Nucleus accumbens (tissue), 56 donors: ENCODE measurements at regions not wholly inside any gene's neighbourhood (a gene's known extent, or its start where the extent isn't known, plus 50 kb on each side); places are given as distances from the start of the nearest gene placed in this dataset.

Experiments
- DNase-seq, 56 donors: peaks; one replicate each; lab custom pipeline; 2025; lab: John Stamatoyannopoulos, UW

DNA sequence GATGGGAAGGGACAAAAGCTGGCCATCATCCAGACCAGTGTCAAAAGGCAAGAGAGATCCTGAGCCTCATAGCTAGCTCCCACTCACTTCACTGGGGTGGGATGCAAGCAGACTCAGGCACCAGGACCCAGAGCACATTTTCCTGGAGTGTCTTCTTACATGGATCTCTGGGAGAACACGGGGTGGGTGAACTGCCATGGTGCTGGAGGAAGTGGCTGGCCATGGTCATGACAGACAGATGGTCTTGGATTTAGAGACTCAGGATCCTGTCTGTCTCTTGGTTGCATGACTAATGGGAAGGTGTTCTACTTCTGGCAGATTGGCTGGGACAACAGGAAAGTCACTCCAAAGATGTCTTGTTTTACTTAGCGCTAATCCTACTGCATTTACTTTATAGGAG is 311.5 kb downstream of the ATP23 start:
- DNase-seq, result no peak

DNA sequence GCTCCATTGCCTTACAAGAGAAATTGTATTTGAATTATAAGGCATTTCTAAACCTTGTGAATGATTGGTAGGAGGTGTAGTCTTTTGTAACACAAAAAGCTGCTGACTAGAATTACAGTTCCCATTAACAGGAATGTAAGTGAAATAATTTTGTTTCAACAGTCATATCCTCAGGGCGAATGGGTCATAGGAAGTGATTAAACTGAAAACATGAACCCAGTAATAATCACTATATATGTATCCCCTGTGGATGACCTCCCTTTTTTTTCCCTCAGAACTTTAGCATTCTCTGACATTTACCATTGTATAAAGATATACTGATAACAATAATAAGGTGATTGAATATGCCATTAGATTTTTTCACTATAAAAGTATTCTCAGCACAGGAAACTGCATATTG is 312.3 kb downstream of the ATP23 start:
- DNase-seq, result no peak

DNA sequence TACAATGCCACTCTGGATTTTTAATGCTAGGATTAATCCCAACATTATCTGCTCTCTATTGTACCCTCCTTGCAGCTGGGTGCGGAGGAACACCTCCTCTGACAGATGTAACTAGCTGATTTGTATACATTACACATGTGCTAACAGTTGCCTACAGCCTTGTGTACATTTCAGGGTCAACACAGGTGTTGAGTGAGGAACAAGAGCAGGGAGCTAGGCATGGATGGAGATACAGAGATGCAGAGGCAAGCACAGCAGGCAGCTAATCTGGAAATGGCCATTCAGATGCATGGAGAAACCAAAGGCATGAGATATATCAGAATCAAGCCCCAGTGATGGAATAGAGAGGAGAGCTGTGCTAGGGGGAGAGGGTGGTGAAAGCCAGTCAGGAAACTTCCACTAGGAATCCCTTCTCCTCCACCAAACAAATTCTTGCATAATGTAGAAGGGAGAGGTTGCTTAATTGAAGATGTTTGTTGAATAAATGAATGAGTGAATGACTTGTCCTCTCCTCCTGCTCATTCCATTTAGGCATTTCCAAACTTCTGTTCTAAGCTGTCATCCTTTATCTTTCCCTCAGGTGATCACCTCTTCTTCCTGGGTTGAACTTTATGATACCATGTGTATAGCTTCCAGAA is 313.2 kb downstream of the ATP23 start:
- no peak for DNase-seq

DNA sequence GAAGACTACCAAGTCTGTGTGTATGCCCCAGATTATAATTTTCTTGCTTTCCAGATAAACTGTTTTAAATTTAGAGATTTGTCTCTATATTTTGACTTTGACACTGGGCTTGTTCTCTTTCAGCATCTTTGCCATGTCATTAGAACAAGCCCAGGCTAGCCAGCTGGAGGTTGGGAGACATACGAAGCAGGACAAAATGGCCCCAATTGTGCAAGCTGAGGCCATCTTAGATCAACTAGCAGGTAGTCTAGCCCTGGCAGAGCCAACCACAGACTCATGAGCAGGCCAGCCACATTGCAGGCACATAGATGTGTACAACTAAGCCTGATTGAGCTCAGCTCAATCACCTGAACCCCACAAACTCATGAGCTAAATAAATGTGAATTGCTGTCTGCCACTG is 321.4 kb downstream of the ATP23 start:
- DNase-seq, result no peak

DNA sequence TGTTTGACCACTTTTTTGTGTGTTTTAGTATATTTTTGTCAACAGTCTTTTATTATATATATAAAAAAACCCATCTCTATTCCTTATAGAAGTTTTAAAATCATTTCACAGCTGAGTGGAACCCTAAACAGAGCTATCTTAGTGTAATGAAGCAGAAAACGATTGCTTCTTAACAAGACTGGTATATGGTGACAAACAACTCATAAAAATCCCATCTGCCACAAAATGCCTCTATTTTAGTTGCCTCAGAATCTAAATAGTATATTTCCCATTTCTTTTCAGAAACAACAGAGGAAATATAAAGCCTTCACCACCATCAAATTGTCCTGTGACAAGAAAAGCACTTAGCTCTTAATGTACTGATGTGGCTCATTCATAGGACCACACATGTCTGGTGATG is 322.4 kb downstream of the ATP23 start:
- DNase-seq, result no peak

DNA sequence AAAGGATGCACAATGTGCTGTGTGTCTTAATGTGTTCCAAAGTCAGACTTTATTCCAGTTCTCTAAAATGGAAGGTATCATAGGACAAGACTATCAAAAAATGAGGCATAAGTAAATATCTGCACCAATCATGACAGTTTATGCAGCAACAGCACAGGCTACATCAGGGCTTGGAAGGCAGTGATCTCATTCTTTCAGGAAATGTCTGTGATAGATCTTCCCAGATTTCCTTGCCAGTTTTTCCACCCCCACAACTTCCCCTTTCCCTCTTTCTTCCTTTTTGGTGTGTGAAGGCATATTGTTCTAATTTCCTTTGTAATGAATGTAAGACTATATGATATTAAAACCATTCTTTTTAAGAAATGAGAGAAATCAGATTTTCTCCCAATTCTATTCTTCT is 326.7 kb downstream of the ATP23 start:
- DNase-seq, result no peak

DNA sequence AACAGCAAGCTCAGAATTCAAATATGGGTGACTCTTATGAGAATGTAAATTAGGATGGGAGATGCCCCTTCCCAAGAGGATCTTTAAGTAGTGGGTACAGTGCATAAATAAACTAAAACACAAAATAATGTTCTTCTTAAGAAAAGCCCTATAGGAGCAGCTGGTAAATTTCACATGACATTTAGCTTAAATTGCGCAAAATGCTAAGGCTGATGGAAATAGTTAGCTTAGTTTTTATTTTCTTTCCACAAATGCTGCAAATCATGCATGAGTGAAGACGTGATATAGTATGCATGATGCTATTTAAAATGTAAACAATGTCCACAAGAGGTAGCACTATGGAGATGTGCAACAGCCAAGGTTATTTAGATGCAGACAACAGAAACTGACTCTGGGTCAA is 328.1 kb downstream of the ATP23 start:
- DNase-seq, result no peak

DNA sequence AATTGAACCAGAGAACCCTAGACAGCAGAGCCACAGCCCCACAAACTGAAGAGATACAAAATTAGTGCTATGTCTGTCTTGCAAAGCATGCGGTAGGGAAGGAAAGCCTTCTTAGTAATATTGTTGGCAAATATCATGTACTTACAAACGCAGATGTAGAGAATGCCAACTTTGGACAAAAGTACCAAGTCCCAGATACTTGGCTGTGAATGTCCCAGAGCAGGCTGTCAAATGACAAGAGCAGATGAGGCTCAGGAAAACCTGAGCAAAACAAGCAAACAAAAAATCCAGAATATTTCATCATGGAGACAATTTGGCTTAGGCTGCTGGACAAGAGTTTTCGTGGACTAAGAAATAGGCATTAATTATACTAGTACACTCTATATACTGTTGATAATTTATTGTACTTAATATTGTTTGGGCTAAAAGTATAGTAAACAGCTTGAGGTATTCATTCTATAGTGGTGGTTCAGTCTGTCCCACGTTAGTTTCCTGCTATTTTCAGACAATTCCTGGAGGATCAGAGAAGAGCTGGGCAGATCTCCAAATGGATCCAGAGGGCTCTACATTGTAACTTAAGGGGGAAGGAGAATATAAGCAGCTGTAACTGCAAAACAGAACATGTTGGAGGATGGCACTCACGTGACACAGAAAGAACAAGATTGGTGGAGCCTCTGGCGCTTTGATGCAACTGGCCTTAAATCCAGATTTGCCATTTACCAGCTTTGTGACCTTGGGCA is 329.8 kb downstream of the ATP23 start:
- DNase-seq, result no peak

DNA sequence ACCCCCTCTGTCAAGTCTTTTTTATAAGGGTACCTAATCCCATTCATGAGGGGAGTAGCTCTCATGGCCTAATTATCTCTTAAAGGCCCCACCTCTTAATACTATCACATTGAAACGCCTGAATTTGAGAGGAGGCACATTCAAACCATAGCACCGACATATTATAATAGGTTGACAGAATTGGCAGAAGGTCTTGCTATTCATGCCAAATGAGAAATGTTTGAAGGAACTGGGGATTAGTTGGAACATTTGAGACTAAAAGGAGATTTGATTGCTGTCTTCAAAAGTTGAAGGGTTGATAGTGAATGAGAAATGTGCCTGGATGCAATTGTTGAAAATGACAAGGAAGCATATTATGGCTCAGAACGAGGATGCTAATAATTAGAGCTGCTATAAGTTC is 331.1 kb downstream of the ATP23 start:
- no peak for DNase-seq

DNA sequence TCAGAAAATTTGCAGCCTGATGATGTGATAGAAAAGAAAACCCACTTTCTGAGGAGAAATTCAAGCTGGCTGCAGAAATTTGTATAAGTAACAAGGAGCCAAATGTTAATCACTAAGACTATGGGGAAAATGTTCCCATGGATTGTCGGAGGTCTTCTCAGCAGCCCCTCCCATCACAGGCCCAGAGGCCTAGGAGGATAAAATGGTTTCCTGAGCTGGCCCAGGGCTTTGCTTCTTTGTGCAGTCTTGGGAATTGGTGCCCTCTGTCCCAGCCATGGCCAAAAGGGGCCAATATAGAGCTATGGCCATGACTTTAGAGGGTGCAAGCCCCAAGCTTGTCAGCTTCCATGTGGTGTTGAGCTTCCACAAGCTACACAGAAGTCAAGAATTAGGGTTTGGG is 335.9 kb downstream of the ATP23 start:
- no peak for DNase-seq

DNA sequence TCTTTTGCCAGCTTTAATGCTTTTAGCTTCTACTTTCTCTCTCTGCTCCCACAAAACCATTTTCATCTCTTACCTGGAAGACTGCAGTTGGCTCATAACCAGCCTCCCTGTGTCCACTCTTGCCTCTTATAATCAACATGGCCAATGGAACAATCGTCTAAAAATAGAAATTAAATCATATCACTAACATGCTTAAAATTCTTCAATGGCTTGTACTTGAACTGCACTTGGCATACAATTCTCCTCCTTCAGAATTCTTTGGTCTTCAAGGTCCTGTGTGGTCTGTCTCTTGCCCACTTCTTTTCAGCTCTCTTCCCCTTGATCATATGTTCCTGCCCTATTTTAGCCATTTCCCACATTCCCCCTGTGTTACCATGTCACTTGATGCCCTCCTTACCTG is 342.2 kb downstream of the ATP23 start:
- no peak for DNase-seq

DNA sequence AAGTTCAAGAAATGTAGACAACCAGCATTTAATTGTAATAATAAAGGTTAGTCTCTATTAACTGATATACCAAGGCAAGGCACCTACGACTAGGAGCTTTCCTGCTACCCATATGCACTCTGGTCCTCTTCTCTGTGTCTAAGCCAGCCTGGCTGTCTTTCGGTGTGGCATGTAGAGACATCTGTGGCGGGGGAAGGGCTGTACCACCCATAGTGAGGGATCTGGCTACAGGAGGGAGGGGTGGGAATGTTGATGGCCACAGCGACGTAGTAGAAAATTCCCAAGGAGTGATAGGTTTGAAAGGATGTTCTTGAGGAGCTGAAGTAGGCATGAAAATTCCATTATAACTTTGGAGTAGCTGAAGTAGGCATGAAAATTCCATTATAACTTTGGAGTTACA is 344.2 kb downstream of the ATP23 start:
- no peak for DNase-seq

DNA sequence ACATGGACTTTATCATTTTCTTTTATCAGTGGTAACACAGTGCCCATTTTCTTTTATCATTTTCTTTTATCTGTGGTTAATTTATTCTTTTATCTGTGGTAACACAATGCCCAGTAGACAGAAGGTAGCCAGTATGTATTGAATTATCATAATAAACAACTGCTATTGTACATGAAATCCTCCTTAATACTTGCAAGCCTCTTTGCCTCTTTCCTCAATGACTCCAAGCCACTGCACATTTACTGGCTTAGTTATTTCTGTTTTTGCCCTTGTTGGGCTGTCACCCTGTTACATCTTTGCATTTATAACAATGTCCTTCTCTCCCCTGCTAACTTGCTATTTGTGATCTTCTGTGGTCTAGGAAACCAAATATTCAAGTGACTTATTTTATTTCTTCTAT is 345.0 kb downstream of the ATP23 start:
- no peak for DNase-seq

DNA sequence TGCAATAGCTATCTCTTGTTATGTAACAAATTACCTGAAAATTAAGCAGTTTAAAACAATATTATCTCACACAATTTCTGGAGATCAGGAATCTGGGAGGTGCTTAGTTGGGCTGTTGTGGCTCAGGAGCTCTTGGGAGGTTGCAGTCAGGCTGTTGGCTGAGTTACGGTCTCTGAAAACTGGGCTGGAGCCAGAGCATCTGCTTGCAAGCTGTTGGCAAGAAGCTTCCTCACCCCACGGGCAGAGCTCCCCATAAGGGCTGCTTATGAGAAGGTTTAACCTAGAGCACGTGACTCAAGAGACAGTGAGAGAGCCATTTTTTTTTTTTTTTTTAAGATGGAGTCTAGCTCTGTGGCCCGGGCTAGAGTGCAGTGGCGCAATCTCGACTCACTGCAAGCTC is 346.8 kb downstream of the ATP23 start:
- DNase-seq, result no peak

DNA sequence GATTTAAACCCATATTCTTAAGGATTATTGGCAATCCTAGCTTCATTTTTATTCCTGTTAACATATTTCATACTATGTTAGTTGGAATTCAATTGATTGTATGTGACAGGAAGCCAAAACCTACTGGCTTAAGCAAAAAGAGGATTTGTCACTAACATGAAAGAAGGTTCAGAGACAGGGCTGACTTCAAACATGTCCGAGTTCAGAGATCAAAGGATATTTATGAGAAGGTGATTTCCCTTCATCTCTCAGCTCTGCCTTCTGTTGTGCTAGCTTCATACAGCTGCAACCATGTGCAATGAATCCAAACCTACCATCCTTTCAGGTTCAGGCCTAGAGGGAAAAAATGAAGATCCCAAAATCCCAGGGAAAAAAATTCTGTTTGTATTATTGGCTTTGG is 349.7 kb downstream of the ATP23 start:
- no peak for DNase-seq

DNA sequence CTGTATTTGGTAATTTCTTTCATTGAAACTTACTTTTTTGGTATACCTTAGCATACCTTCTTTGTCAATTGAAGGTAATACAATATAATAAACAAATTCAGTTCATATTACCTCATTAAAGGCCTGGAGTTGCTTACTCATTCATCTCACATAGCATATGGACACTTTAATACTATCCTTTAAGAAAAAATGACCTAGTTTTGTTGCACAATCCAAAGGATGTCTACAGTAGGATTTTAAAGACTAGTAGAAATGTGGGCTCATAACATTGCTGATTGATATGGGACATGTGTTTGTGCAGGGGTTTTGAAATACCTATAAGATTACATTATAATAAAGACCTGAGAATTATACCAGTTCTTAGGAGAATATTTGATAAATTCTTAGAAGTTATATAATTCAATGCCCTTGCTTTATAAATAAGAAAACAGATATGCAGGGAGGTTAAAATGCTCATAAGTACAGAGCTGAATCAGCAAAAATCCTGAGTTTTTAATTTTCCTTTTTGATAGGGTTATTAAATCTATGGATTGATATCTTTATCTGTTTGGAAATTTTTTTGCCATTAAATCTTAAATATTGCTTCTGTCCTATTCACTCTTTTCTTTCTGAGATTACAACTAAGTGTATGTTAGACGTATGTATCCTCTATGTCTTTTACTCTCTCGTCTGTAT is 352.1 kb downstream of the ATP23 start:
- DNase-seq, result no peak

DNA sequence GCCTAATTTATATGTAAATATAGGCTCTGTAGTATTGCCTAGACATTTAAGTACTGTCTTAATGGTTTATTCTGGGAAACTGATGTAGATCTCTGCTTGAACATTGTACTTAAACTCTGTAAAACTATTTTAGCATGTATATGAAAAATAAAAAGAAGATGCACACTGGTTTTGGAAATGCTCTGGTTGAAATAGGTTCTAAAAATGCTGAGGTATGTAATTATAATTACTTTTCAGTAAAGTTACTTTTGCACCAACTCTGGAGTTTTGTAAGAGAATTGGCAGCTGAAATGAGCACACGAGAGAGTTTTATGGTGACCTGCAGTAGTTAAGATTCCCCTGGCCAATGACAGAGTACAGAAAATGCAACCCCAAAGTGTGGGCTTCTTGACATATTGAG is 353.9 kb downstream of the ATP23 start:
- no peak for DNase-seq

DNA sequence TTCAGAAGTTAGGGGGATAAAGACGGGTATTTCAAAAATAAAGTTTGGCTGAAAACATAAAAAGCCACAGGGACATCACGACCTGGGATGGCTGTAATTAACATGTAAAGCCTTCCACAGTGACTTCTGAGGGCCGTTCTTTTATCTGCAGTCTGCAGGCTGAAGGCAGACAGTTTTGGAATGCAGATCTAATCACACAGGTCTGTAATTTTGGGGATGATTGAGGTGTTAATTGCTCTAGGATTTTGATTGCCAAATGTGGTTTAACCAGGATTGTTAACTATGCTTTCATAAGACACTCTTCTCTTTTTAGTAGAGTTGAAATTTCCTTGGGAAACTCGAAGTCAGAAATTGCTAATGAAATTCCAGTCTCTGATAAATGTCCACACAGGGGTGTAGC is 355.5 kb downstream of the ATP23 start:
- no peak for DNase-seq

DNA sequence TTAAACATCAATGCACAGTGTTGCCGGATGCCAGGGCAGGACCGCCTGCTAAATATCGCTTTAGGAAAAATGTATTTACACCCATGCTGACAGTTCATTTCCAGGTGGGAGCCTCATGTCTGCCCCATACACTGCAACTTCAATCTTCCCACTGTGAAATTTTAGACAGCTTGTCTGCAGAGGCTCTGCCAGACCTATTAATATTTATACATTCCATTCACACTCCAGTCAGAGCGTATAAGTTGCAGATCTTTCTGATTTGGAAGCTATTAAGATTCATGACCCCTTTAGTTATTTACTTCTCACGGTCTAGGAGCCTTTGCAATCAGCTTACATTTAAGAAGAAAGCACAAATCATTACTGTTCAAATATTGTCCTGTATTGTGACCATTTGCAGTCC is 357.4 kb downstream of the ATP23 start:
- DNase-seq, result no peak

DNA sequence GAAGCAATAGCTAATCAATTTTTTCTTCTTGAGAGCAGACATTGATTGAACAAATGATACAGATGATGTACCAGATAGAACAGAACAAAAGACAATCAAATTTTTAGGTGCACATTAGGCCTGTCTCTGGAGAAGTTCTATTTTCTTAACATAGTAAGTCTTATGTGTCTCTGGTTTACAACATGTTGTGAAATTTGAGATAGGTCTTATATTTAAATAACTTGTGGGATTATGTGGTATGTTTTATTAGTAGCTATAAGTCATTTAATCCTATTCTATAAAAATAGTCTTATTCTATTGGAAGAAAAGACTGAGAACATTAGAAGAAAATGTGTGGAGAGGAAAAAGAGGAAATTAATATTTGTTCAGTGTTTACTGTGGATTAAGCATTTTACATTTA is 358.0 kb downstream of the ATP23 start:
- DNase-seq, result no peak

DNA sequence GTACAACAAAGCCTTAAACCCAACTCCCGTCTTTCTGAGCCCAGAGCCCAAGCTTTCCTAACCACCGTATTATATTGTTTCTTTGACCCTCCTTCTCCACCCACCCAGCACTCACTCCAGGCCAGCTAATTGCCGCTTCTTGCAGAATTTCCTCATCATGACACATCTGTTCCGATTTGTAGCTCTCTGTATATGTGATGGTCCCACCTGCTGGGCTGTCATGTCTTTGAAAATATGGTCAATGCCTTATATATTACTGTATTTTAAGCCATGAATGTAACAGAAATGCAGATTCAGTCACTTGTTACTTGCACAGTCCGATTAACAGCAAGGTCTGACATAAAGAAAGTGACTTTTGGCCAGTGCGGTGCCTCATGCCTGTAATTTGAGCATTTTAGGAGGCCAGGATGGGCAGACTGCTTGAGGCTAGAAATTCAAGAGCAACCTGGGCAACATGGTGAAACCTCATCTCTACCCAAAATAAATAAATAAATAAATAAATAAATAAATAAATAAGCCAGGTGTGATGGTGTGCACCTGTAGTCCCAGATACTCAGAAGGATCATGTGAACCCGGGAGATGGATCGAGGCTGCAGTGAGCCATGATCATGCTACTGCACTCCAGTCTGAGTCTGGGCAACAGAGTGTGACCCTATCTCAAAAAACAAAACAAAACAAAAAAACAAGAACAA is 359.8 kb downstream of the ATP23 start:
- DNase-seq, result no peak

DNA sequence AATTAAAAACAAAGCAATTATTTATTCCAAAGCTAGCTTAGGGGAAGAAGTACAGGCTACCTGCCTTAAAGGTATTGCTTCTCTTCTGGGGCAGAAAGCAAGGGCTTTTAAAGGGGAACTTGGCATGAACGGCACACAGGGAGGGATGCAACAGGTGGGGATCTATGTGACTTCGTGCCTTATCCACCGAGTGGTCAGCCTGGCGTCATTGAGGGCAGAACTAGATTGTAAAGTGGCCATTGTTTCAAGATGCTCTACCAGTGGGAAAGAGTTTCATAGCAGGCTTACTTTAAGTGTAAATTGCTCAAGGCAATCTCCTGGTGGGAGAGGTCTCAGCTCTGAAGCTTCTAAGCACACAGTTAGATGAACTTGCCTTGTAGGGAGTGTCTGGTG is 360.4 kb downstream of the ATP23 start:
- no peak for DNase-seq
